Fibroblast of villous mesenchyme (primary cell): ENCODE measurements at regions not wholly inside any gene's neighbourhood (a gene's known extent, or its start where the extent isn't known, plus 50 kb on each side); places are given as distances from the start of the nearest gene placed in this dataset.

Experiments
- DNase-seq: peaks from one replicate; pipeline ENCODE4 v3.0.0-alpha.2; 2010; ENCODE audit warnings: low read depth
- H3K4me3 ChIP-seq: 2 replicates; pipeline ENCODE4 v1.5.1; 2011; ENCODE audit warnings: low read depth, mild to moderate bottlenecking, low read length
- CTCF ChIP-seq: IDR thresholded peaks from 2 replicates; pipeline ENCODE4 v1.5.1; 2012; ENCODE audit warnings: low read depth, mild to moderate bottlenecking, low read length; ENCODE audit not compliant: insufficient read depth

DNA sequence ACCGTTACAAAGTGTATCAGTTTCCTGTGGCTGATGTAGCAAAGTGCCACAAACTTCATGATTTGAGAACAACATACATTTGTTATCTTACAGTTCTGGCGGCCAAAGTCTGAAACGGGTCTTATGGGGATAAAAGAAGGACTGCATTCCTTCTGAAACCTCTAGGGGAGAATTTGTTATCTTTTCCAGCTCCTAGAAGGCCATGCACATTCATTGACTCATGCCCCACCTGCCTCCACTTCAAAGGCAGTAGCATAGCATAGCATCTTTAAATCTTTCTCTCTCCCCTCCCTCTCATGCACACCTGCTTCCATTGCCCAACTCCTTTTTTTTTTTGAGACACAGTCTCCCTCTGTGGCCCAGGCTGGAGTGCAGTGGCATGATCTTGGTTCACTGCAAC is 190.7 kb upstream of the DYNLRB2 start:
- no peak for TF ChIP-seq CTCF
- no peak overlapping the region for H3K4me3 ChIP-seq
- no peak for DNase-seq

- no peak for DNase-seq
- TF ChIP-seq CTCF = no peak
- H3K4me3 ChIP-seq = no peak overlapping the region
Observed at GRCh38 chr16:80347900-80348299, 192.9 kb upstream of the DYNLRB2 start.

GRCh38 chr16:80347002-80347401 is 193.8 kb upstream of the DYNLRB2 start:
- TF ChIP-seq CTCF = no peak
- no peak overlapping the region for H3K4me3 ChIP-seq
- no peak for DNase-seq

GRCh38 chr16:80346111-80346632 is 194.6 kb upstream of the DYNLRB2 start:
- no peak for TF ChIP-seq CTCF
- DNase-seq = no peak

DNA sequence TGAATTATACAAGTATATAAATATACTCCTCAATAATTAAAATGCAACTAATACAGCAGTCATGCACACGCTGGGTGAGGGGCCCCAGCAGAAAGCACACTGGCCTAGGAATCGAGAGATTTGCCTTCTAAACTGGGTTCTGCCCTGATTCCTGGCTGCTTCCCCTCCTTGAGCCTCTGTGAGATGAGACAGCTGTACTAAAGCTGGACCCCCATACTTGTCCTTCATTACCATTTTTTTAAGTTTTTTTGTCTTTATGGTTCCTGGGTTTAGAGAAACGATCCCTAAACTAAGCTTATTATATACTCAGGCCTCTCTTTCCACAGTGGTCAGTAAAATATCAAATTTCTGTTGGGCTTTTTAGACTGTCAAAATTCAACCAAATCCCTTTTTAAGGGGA is 195.1 kb upstream of the DYNLRB2 start:
- no peak for DNase-seq
- no peak overlapping the region for H3K4me3 ChIP-seq
- TF ChIP-seq CTCF = no peak

More at GRCh38 chr16:80346111-80346632, 194.6 kb upstream of the DYNLRB2 start:
- no peak overlapping the region for H3K4me3 ChIP-seq

DNA sequence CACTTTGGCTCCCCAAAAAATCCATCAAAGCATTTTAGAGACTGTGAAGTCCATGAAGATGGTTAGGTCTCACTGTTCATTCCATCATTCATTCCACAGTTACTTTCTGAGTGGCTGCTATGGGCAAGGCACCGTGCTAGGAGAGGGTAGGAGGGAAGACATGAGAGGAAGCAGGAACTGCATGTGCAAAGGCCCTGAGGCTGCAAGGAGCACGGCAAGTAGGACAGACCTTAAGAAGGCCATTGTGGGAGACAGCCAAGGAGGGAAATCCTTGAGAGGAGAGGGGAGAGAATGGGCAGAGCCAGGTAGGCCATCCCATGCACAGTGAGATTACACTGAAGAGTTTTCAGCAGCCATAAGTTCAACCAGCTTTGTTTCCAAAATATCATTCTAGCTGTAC is 196.2 kb upstream of the DYNLRB2 start:
- no peak for DNase-seq
- H3K4me3 ChIP-seq = no peak overlapping the region
- TF ChIP-seq CTCF = no peak

GRCh38 chr16:80341263-80341662 is 199.5 kb upstream of the DYNLRB2 start:
- no peak overlapping the region for H3K4me3 ChIP-seq
- TF ChIP-seq CTCF = no peak
- no peak for DNase-seq
